COLO829 (cell line): ENCODE measurements at regions not wholly inside any gene's neighbourhood (a gene's known extent, or its start where the extent isn't known, plus 50 kb on each side); places are given as distances from the start of the nearest gene placed in this dataset.

Experiments used
- DNase-seq: peaks from one replicate; pipeline ENCODE4 v3.0.0; 2012; ENCODE audit warnings: low spot score

GRCh38 chr3:74693251-74693650 is 78.8 kb upstream of the CNTN3 start:
- DNase-seq = no peak

GRCh38 chr3:74691946-74692345 is 77.5 kb upstream of the CNTN3 start:
- DNase-seq = no peak

GRCh38 chr3:74673326-74673725 is 58.9 kb upstream of the CNTN3 start:
- no peak for DNase-seq

- DNase-seq = no peak
These were observed 50.1 kb upstream of the CNTN3 start for GRCh38 chr3:74664606-74665005.
